ENCODE measurements at regions not wholly inside any gene's neighbourhood (a gene's known extent, or its start where the extent isn't known, plus 50 kb on each side); places are given as distances from the start of the nearest gene placed in this dataset.

DNA sequence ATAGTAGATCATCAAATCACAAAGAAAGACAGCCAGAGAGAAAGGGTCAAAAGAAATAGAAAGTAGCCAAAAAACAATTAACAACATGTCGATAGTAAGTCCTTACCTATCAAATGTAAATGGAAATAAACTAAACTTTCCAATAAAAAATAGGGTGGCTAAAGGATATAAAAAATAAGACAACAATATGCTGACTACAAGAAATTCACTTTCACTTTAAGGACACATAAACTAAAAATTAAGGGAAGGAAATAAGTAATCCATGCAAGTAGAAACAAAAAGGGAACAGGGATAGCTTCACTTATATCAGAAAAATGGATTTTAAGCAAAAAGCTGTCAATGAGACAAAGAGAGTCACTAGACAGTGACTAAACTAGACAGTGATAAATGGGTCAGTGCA lies 903.9 kb upstream of the ZEB2 start:
- no peaks in the 10 kb centered on the region for H3K27me3 ChIP-seq (ENCODE audit: insufficient read depth, low read length)
- no peak overlapping the region for H3K4me3 ChIP-seq (ENCODE audit: low read length)
- H3K4me1 ChIP-seq (ENCODE audit: insufficient read depth, low read length) = no peaks in the 10 kb centered on the region
- peaks cover 15% of the 10 kb centered on the region for H3K9me3 ChIP-seq (ENCODE audit: low read depth, low read length)

DNA sequence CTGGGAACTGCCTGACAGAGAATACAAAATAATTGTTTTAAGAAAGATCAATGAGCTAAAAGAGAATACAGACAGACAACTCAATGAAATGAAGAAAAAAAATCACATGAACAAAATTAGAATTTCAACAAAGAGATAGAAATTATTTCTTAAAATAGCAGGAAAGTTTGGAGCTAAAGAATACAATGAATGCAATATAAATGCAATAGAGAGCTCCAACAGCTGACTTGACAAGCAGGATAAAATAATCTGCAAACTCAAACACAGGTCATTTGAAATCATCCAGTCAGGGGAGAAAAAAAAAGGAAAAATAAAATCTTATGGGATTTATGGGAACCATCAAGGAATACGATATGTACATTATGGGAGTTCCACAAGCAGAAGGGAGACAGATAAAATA lies 902.7 kb upstream of the ZEB2 start:
- peaks cover 15% of the 10 kb centered on the region for H3K9me3 ChIP-seq (ENCODE audit: low read depth, low read length)
- H3K27me3 ChIP-seq (ENCODE audit: insufficient read depth, low read length) = no peaks in the 10 kb centered on the region
- H3K4me1 ChIP-seq (ENCODE audit: insufficient read depth, low read length) = no peaks in the 10 kb centered on the region
- no peak overlapping the region for H3K4me3 ChIP-seq (ENCODE audit: low read length)

DNA sequence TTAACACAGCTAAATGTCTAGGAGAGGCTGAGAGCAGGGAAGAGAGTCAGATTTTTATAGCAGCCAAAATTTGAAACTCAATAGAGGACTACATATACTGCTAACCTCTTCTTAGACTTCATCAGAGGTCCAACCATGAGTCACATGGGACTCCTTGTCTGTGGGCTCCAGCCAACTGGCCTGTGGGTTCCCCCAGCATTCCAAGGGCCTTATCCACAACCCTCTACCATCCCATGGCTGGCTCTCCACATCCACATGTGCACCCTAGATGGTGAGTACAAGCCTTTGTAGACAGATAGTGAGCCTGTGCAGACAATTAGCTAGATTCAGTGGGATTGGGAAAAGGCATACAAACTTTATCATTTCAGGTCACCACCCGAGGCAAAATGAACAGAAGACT lies 901.9 kb upstream of the ZEB2 start:
- H3K4me3 ChIP-seq (ENCODE audit: low read length) = no peak overlapping the region
- H3K9me3 ChIP-seq (ENCODE audit: low read depth, low read length) = peaks cover 15% of the 10 kb centered on the region
- H3K4me1 ChIP-seq (ENCODE audit: insufficient read depth, low read length) = no peaks in the 10 kb centered on the region
- H3K27me3 ChIP-seq (ENCODE audit: insufficient read depth, low read length) = no peaks in the 10 kb centered on the region

DNA sequence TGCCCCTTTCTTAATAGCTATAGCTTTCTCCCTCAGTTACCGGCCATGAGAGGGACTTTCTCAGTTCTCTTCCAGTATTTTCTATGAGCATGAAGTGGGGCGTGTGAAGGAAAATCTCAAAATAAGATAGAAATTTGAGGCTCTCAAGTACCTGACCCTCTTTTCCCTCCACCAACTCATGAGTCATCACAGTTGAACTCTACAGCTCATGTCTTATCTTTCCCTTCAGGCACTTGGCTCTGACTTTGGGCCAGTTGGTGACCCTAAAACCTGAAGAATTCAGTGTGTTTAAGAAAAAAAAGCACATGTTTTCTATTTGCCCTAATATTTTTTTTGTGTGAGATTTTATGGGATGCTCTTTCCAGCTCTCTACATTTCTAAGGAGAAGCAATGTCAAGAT lies 896.7 kb upstream of the ZEB2 start:
- Histone ChIP-seq H3K27me3 (ENCODE audit: insufficient read depth, low read length) (peaks cover 5% of the 10 kb centered on the region), H3K9me3 (ENCODE audit: low read depth, low read length) (no peaks in the 10 kb centered on the region), H3K4me1 (ENCODE audit: insufficient read depth, low read length) (peaks cover 12% of the 10 kb centered on the region), H3K4me3 (ENCODE audit: low read length) (no peak overlapping the region)

DNA sequence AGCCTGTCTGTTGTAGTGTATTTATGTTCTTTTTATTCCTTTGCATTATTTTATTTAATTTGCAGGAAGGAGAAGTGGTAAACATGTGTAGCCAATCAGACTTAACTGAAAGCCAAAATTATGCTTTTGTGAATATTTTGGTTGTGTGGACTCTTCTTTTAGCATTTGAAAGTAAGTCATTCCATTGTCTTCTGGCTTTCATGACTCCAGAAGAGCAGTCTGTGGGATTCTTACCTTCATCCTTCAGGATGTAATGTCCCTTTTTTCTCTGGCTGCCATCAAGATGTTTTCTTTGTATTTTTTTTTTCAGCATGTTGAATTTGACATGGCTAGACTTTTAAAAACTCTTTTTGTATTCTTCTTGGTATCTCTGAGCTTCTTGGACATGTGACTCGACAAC lies 895.2 kb upstream of the ZEB2 start:
- H3K27me3 ChIP-seq (ENCODE audit: insufficient read depth, low read length) = peaks cover 5% of the 10 kb centered on the region
- peaks cover 23% of the 10 kb centered on the region for H3K4me1 ChIP-seq (ENCODE audit: insufficient read depth, low read length)
- no peak overlapping the region for H3K4me3 ChIP-seq (ENCODE audit: low read length)
- H3K9me3 ChIP-seq (ENCODE audit: low read depth, low read length) = no peaks in the 10 kb centered on the region

DNA sequence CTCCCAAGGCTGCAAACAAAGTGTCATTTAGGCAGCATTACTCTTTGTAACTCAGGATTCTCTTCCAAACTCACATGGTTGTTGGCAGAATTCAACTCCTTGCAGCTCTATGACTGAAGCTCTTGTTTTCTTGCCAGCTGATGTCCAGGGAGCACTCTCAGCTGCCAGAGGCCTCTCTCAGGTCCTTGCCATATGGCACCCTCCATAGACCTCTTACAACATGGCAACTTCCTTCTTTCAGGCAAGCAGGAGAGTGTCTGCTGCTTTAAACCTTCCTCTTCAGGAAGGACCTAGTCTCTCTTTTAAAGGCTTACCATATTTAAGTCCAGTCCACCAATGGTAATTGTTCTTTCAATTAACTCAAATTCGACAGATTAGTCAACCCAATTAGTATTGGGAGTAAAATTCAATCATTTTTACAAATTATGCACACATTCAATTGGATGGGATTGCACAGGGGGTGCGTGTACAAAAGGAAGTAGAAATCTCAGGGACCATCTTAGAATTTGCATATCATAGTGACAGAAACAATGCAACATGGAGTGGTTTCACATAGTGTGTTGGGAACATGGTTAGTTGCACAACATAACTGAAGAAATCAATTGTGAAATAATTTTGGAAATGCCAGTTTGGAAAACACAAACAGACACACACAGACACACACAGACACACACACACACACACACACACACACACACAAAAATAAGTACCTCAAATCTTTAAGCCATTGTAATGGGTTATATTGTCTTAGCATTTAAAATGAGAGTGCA lies 893.5 kb upstream of the ZEB2 start:
- H3K4me1 ChIP-seq (ENCODE audit: insufficient read depth, low read length) = peaks cover 23% of the 10 kb centered on the region
- peaks cover 11% of the 10 kb centered on the region for H3K27me3 ChIP-seq (ENCODE audit: insufficient read depth, low read length)
- H3K4me3 ChIP-seq (ENCODE audit: low read length) = no peak overlapping the region
- no peaks in the 10 kb centered on the region for H3K9me3 ChIP-seq (ENCODE audit: low read depth, low read length)

DNA sequence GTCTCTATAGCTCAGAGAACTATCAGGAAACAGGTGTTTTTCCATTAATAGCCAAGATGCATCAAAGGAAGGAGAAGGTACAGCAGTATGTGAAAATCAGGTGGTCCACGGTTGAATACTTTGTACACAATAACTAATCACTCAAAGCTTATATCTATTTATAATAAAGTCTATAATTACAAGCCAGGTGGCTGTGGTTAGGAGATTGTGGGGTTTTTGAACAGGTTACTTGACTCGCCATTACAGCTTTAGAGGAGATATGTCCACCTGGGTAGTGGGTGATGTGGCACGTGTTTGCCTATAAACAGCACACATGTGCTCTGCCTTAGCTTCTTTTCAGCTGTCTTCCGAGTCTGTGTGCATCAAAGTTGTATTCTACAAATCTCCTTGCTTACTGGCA lies 892.2 kb upstream of the ZEB2 start:
- H3K4me1 ChIP-seq (ENCODE audit: insufficient read depth, low read length) = peaks cover 23% of the 10 kb centered on the region
- H3K27me3 ChIP-seq (ENCODE audit: insufficient read depth, low read length) = peaks cover 11% of the 10 kb centered on the region
- H3K4me3 ChIP-seq (ENCODE audit: low read length) = no peak overlapping the region
- no peaks in the 10 kb centered on the region for H3K9me3 ChIP-seq (ENCODE audit: low read depth, low read length)

DNA sequence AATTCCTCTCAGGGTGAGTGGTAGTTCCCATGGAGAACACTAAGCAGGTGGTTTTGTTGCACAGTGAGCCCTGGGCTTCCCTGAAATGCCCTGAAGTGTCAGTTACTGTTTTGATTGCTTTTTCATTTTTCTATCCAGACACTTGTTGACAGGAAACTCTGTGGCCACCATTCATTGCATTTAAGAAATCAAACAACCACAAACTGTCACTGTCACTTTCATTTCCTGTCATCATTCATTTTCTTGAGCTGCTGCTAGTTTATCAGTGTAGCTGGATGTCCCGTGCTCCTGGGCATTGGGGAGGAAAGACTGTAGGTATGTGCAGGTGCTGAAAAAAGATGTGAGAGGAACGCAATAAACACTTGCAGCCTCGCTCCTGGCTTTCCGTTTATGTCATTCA lies 891.6 kb upstream of the ZEB2 start:
- peaks cover 11% of the 10 kb centered on the region for H3K27me3 ChIP-seq (ENCODE audit: insufficient read depth, low read length)
- no peak overlapping the region for H3K4me3 ChIP-seq (ENCODE audit: low read length)
- peaks cover 23% of the 10 kb centered on the region for H3K4me1 ChIP-seq (ENCODE audit: insufficient read depth, low read length)
- H3K9me3 ChIP-seq (ENCODE audit: low read depth, low read length) = no peaks in the 10 kb centered on the region

DNA sequence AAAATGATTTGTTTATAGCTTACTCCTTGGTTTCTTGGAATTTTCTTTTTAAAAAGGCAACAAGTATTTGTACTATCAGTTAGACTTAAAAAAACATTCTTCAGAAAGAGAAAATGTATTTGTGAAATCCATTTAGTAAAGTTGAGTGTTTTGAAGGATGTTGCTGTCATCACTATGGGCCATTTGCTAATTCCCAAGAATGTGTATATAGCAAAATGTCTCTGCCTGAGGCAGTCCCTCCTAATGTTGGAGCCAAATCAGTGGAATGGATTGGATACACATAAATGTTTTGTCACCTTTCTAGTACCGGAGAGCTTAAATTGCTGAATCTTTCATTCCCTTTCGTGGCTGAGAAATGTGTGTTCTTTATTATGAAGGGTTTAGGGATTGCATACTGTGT lies 890.2 kb upstream of the ZEB2 start:
- H3K9me3 ChIP-seq (ENCODE audit: low read depth, low read length) = no peaks in the 10 kb centered on the region
- H3K4me3 ChIP-seq (ENCODE audit: low read length) = no peak overlapping the region
- peaks cover 23% of the 10 kb centered on the region for H3K4me1 ChIP-seq (ENCODE audit: insufficient read depth, low read length)
- peaks cover 11% of the 10 kb centered on the region for H3K27me3 ChIP-seq (ENCODE audit: insufficient read depth, low read length)

DNA sequence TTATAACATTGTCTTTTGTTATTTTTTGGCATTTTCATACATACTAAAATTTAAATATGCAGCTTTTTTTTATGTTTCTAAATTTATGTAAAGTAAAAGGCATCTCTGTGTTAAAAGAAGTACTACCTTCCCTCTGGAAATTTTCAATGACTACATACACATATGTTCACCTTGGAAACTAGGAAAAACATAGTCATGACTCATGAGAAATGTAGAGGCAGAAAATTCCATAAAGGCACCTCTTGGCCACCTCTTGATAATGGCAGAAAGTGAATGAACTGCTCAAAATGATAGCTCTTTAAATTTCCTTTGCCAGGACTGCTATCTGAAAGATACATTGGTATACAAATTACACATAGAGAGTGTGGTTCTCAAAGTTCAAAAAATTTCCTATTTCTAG lies 889.1 kb upstream of the ZEB2 start:
- peaks cover 11% of the 10 kb centered on the region for H3K27me3 ChIP-seq (ENCODE audit: insufficient read depth, low read length)
- H3K9me3 ChIP-seq (ENCODE audit: low read depth, low read length) = no peaks in the 10 kb centered on the region
- peaks cover 23% of the 10 kb centered on the region for H3K4me1 ChIP-seq (ENCODE audit: insufficient read depth, low read length)
- H3K4me3 ChIP-seq (ENCODE audit: low read length) = no peak overlapping the region

DNA sequence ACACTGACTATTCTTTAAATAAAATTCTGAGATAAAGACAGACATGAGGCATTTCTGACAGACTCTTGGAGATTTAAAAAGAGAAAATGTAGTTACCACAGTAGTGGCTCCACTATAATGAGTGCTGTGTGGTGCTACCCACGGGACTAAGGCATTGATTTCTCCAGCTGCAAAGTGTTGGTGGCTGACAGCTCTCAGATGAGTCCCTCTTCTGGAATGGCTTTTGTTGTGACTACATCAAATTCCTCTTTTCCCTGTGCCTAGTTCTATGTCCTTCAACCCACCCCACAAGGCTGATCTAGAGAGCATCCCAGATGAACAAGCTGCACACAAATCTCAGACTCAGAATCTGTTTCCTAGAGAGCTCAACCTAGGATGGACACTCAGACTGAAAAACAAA lies 884.8 kb upstream of the ZEB2 start:
- no peak overlapping the region for H3K4me3 ChIP-seq (ENCODE audit: low read length)
- no peaks in the 10 kb centered on the region for H3K9me3 ChIP-seq (ENCODE audit: low read depth, low read length)
- H3K27me3 ChIP-seq (ENCODE audit: insufficient read depth, low read length) = peaks cover 5% of the 10 kb centered on the region
- no peaks in the 10 kb centered on the region for H3K4me1 ChIP-seq (ENCODE audit: insufficient read depth, low read length)

DNA sequence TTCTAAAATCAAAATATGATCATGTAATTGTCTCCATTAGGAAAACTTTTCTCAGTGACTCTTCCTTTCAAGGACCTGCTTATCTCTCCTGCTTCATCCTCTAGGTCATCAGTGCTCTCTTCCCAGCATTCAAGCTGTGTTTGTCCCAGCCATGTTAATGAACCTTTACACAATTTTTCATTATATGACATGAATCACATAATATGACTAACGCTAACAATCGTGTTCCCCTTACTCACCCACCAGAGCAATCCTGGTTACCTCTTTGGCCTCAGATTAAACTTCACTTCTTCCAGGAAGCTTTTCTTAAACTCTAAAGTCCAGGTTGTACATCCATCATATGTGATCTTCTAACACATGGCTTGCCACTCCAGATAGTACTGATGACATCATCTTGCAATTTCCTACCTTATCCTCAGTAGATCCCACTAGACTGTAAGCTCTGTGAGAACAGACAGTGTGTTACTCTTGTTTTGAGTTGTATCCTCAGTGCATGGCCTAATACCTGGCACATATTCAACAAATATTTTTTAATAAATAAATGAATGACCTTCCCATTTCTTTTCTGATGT lies 882.9 kb upstream of the ZEB2 start:
- no peaks in the 10 kb centered on the region for H3K27me3 ChIP-seq (ENCODE audit: insufficient read depth, low read length)
- no peaks in the 10 kb centered on the region for H3K9me3 ChIP-seq (ENCODE audit: low read depth, low read length)
- no peak overlapping the region for H3K4me3 ChIP-seq (ENCODE audit: low read length)
- no peaks in the 10 kb centered on the region for H3K4me1 ChIP-seq (ENCODE audit: insufficient read depth, low read length)

DNA sequence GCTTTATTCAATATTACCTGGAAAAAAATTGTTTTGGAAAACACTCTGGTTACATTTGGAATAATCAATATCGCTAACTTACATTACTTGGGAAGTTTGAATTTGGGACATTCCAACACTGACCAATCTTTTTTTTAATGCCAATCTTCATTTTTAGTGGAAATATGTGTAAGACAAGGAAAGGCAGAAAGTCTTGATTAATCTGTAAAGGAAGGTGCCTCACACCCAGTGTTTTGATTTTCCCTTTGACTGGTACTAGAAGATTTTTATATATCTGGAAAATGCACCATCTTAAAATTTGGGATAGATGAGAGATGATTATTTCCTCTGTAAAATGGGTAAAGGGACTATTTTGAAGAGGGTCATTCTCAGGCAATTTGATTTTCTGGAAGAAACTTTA lies 879.2 kb upstream of the ZEB2 start:
- H3K27me3 ChIP-seq (ENCODE audit: insufficient read depth, low read length) = no peaks in the 10 kb centered on the region
- no peak overlapping the region for H3K4me3 ChIP-seq (ENCODE audit: low read length)
- no peaks in the 10 kb centered on the region for H3K9me3 ChIP-seq (ENCODE audit: low read depth, low read length)
- no peaks in the 10 kb centered on the region for H3K4me1 ChIP-seq (ENCODE audit: insufficient read depth, low read length)

DNA sequence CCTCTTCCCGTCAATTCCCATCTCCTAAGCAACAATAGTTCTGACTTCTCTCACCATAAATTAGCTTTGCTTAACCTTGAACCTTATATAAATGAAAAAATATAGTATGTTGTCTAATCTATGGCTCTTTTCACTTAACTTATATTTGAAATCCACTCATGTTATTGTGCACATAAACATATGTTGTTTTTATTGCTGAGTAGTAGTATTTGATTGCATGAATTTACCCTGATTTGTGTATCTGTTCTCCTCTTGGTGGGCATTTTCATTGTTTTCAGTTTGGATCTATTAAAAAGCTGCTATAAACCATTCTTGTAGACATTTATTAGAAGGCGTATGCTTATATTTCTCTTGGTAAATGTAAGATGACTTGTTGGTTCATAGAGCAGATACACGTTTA lies 874.3 kb upstream of the ZEB2 start:
- no peaks in the 10 kb centered on the region for H3K27me3 ChIP-seq (ENCODE audit: insufficient read depth, low read length)
- no peaks in the 10 kb centered on the region for H3K4me1 ChIP-seq (ENCODE audit: insufficient read depth, low read length)
- no peaks in the 10 kb centered on the region for H3K9me3 ChIP-seq (ENCODE audit: low read depth, low read length)
- H3K4me3 ChIP-seq (ENCODE audit: low read length) = no peak overlapping the region

DNA sequence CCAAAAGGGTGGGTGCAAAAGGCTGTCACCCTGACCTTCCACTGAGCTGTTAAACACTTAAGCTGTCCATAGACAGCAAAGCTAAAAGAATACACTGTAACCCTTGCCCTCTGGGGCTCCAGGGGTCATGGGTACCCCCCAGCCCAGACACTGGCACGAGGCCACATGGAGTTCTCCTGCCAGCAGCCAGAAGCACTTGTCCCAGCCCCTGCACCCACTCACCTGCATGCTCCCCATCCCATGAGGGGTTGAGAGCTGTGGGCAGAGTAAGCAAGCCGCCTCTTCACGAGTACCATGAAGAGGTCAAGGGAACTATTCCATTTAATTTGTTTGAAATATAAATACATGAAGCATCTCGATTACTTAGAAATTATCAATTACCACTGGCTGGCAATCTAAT lies 867.1 kb upstream of the ZEB2 start:
- H3K27me3 ChIP-seq (ENCODE audit: insufficient read depth, low read length) = no peaks in the 10 kb centered on the region
- no peaks in the 10 kb centered on the region for H3K4me1 ChIP-seq (ENCODE audit: insufficient read depth, low read length)
- no peak overlapping the region for H3K4me3 ChIP-seq (ENCODE audit: low read length)
- no peaks in the 10 kb centered on the region for H3K9me3 ChIP-seq (ENCODE audit: low read depth, low read length)

DNA sequence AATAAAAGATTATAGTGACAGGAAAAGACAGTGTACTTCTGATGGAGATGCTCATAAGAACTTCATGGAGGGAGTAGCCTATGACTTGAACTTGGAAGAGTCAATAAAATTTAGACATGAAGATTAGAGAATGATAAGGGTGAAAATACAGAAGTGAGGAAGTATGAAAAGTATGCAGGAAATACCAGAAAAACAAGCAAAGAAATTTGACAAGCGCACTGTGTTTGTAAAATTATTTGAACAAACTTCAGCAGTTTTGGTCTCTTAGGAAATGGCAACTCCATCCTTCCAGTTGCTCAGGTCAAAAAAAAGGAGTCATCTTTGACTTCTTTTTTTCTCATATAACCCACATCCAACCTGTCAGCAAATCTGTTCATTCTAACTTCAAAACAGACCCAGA lies 864.0 kb upstream of the ZEB2 start:
- H3K9me3 ChIP-seq (ENCODE audit: low read depth, low read length) = no peaks in the 10 kb centered on the region

More for the DNA sequence above, 864.0 kb upstream of the ZEB2 start:
- Histone ChIP-seq H3K27me3 (ENCODE audit: insufficient read depth, low read length) (no peaks in the 10 kb centered on the region), H3K4me3 (ENCODE audit: low read length) (no peak overlapping the region), H3K4me1 (ENCODE audit: insufficient read depth, low read length) (no peaks in the 10 kb centered on the region)

Data from mononuclear cell (primary cell).